ENCODE measurements at regions not wholly inside any gene's neighbourhood (a gene's known extent, or its start where the extent isn't known, plus 50 kb on each side); places are given as distances from the start of the nearest gene placed in this dataset.

DNA sequence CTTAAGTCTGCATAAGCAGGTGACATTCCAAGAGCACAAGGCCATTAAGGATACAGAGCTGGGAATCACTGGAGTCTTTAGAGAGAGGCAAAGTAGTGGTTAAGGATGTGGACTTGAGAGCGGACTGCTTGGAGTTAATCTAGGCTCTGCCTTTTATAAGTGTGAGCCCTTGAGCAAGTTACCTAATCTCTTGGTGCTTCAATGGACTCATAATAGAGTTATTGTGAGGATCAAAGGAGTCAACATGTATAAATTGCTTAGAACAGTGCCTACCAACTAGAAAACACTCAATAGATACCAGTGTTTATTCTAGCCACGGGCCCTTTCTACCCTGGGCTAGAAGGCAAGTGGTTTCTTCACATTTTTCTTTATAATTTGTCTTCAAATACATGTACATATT lies 819.4 kb downstream of the NR2F1-AS1 start:
- TF ChIP-seq TAF1 (IDR thresholded peaks at IDR 0.05; ENCODE audit: low read depth) (no peak), TCF12 (IDR thresholded peaks at IDR 0.05; ENCODE audit: low read depth) (no peak)
- TF ChIP-seq, protein P1, sequence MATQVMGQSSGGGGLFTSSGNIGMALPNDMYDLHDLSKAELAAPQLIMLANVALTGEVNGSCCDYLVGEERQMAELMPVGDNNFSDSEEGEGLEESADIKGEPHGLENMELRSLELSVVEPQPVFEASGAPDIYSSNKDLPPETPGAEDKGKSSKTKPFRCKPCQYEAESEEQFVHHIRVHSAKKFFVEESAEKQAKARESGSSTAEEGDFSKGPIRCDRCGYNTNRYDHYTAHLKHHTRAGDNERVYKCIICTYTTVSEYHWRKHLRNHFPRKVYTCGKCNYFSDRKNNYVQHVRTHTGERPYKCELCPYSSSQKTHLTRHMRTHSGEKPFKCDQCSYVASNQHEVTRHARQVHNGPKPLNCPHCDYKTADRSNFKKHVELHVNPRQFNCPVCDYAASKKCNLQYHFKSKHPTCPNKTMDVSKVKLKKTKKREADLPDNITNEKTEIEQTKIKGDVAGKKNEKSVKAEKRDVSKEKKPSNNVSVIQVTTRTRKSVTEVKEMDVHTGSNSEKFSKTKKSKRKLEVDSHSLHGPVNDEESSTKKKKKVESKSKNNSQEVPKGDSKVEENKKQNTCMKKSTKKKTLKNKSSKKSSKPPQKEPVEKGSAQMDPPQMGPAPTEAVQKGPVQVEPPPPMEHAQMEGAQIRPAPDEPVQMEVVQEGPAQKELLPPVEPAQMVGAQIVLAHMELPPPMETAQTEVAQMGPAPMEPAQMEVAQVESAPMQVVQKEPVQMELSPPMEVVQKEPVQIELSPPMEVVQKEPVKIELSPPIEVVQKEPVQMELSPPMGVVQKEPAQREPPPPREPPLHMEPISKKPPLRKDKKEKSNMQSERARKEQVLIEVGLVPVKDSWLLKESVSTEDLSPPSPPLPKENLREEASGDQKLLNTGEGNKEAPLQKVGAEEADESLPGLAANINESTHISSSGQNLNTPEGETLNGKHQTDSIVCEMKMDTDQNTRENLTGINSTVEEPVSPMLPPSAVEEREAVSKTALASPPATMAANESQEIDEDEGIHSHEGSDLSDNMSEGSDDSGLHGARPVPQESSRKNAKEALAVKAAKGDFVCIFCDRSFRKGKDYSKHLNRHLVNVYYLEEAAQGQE (IDR thresholded peaks at IDR 0.05; ENCODE audit: low read depth): no peak
- TF ChIP-seq, protein P2, sequence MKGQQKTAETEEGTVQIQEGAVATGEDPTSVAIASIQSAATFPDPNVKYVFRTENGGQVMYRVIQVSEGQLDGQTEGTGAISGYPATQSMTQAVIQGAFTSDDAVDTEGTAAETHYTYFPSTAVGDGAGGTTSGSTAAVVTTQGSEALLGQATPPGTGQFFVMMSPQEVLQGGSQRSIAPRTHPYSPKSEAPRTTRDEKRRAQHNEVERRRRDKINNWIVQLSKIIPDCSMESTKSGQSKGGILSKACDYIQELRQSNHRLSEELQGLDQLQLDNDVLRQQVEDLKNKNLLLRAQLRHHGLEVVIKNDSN (IDR thresholded peaks at IDR 0.05): no peak
